PC-9 (cell line): ENCODE measurements at regions not wholly inside any gene's neighbourhood (a gene's known extent, or its start where the extent isn't known, plus 50 kb on each side); places are given as distances from the start of the nearest gene placed in this dataset.

Source experiments
- EZH2 ChIP-seq: fragments of 200-600 bp; sonication (generic); IDR thresholded peaks from 2 replicates; pipeline ENCODE4 v1.8.0; 2017; ENCODE audit warnings: antibody characterized with exemption, low read depth
- TF ChIP-seq, protein P1 (sequence below): fragments of 200-600 bp; sonication (generic); conservative IDR thresholded peaks from 2 replicates; pipeline ENCODE4 v1.6.1; 2017; ENCODE audit warnings: mixed run types, antibody characterized with exemption, mild to moderate bottlenecking, moderate library complexity

DNA sequence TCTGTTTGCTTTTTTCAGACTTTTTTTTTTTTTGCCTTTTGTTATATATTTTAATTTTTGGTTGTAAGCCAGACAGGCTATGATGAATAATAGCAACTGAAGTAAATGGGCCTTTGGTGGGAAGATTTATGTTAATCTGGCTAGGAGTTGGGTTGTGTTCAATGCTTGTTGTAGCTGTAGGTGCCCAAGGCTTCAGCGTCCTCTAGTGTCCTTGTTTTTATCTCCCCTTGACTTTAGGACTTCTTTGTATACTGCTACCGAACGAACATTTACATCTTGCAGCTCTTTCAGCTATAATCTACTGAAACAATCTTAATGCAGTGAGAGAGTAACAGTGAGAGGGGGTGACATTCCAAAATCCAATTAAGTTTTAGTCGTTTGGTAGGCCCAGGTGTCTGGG, 848.4 kb upstream of the FBXO33 start:
- TF ChIP-seq, protein P1, sequence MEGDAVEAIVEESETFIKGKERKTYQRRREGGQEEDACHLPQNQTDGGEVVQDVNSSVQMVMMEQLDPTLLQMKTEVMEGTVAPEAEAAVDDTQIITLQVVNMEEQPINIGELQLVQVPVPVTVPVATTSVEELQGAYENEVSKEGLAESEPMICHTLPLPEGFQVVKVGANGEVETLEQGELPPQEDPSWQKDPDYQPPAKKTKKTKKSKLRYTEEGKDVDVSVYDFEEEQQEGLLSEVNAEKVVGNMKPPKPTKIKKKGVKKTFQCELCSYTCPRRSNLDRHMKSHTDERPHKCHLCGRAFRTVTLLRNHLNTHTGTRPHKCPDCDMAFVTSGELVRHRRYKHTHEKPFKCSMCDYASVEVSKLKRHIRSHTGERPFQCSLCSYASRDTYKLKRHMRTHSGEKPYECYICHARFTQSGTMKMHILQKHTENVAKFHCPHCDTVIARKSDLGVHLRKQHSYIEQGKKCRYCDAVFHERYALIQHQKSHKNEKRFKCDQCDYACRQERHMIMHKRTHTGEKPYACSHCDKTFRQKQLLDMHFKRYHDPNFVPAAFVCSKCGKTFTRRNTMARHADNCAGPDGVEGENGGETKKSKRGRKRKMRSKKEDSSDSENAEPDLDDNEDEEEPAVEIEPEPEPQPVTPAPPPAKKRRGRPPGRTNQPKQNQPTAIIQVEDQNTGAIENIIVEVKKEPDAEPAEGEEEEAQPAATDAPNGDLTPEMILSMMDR = no peak
- no peak for TF ChIP-seq EZH2
